ENCODE measurements at regions not wholly inside any gene's neighbourhood (a gene's known extent, or its start where the extent isn't known, plus 50 kb on each side); places are given as distances from the start of the nearest gene placed in this dataset.

DNA sequence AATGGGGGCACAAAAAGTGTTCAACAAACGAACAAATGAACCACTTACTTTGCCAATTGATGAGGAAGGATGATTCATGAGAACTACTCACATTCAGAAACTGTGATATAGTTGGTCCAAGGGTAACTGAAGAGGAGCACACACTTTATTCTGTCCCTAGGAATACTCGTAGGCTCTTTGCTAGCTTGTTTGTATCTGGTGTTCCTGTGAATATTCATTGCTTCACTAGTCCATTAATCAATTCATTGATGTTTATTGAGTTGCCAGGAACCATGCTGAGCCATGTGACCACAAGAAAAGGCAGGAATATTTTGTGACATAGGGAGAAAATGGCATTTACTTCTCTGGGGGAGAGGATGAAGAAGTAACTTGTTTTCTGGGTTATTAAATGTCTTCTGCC is 338.3 kb downstream of the IL20RB start:
- Histone ChIP-seq H3K4me1 (ENCODE audit: control insufficient read depth in 4 of 4, insufficient read depth in 4 of 4, low read length in 3 of 4) (no peaks in the 10 kb centered on the region), H3K9me3 (ENCODE audit: control insufficient read depth in 4 of 4, low read length in 3 of 4) (no peaks in the 10 kb centered on the region), H3K27me3 (ENCODE audit: control insufficient read depth in 4 of 4, insufficient read depth in 4 of 4, low read length in 3 of 4) (no peaks in the 10 kb centered on the region), H3K4me3 (ENCODE audit: low read depth in 1 of 3, low read length in 3 of 3) (no peak overlapping the region), H3K9ac (ENCODE audit: low read depth in 1 of 2, low read length in 2 of 2) (no peak overlapping the region), H3K36me3 (ENCODE audit: control insufficient read depth in 4 of 4, insufficient read depth in 3 of 4, low read depth in 1 of 4, low read length in 3 of 4) (no peaks in the 10 kb centered on the region), H3K27ac (ENCODE audit: low read depth in 1 of 2, low read length in 2 of 2) (no peak overlapping the region)
- no peak for DNase-seq (ENCODE audit: low spot score)
- TF ChIP-seq RXRA (IDR thresholded peaks at IDR 0.05): no peak
- TF ChIP-seq, protein P1, sequence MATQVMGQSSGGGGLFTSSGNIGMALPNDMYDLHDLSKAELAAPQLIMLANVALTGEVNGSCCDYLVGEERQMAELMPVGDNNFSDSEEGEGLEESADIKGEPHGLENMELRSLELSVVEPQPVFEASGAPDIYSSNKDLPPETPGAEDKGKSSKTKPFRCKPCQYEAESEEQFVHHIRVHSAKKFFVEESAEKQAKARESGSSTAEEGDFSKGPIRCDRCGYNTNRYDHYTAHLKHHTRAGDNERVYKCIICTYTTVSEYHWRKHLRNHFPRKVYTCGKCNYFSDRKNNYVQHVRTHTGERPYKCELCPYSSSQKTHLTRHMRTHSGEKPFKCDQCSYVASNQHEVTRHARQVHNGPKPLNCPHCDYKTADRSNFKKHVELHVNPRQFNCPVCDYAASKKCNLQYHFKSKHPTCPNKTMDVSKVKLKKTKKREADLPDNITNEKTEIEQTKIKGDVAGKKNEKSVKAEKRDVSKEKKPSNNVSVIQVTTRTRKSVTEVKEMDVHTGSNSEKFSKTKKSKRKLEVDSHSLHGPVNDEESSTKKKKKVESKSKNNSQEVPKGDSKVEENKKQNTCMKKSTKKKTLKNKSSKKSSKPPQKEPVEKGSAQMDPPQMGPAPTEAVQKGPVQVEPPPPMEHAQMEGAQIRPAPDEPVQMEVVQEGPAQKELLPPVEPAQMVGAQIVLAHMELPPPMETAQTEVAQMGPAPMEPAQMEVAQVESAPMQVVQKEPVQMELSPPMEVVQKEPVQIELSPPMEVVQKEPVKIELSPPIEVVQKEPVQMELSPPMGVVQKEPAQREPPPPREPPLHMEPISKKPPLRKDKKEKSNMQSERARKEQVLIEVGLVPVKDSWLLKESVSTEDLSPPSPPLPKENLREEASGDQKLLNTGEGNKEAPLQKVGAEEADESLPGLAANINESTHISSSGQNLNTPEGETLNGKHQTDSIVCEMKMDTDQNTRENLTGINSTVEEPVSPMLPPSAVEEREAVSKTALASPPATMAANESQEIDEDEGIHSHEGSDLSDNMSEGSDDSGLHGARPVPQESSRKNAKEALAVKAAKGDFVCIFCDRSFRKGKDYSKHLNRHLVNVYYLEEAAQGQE (IDR thresholded peaks at IDR 0.05): no peak
- no peak for TF ChIP-seq TAF1 (conservative IDR thresholded peaks at IDR 0.05)
- TF ChIP-seq YY1 (IDR thresholded peaks at IDR 0.05): no peak
- WGBS: 42% methylated on average over 2 of the region's 2 CpGs

- H3K27ac ChIP-seq (ENCODE audit: low read depth in 1 of 2, low read length in 2 of 2): no peak overlapping the region
- H3K4me1 ChIP-seq (ENCODE audit: control insufficient read depth in 4 of 4, insufficient read depth in 4 of 4, low read length in 3 of 4): no peaks in the 10 kb centered on the region
- H3K36me3 ChIP-seq (ENCODE audit: control insufficient read depth in 4 of 4, insufficient read depth in 3 of 4, low read depth in 1 of 4, low read length in 3 of 4): no peaks in the 10 kb centered on the region
- WGBS: 82% methylated on average over 1 of the region's 1 CpG
- H3K4me3 ChIP-seq (ENCODE audit: low read depth in 1 of 3, low read length in 3 of 3): no peak overlapping the region
- no peak overlapping the region for H3K9ac ChIP-seq (ENCODE audit: low read depth in 1 of 2, low read length in 2 of 2)
- H3K27me3 ChIP-seq (ENCODE audit: control insufficient read depth in 4 of 4, insufficient read depth in 4 of 4, low read length in 3 of 4): no peaks in the 10 kb centered on the region
- no peak for DNase-seq (ENCODE audit: low spot score)
- TF ChIP-seq RXRA (IDR thresholded peaks at IDR 0.05): no peak
- TF ChIP-seq HNF4A (conservative IDR thresholded peaks at IDR 0.05): no peak
- TF ChIP-seq RAD21 (IDR thresholded peaks at IDR 0.05): no peak
- TF ChIP-seq, protein P2, sequence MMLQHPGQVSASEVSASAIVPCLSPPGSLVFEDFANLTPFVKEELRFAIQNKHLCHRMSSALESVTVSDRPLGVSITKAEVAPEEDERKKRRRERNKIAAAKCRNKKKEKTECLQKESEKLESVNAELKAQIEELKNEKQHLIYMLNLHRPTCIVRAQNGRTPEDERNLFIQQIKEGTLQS (IDR thresholded peaks at IDR 0.05): no peak
- no peak for TF ChIP-seq HNF4G (IDR thresholded peaks at IDR 0.05)
- TF ChIP-seq FOXA1 (IDR thresholded peaks at IDR 0.05): no peak
- TF ChIP-seq, protein P1 (IDR thresholded peaks at IDR 0.05): no peak
- TF ChIP-seq JUND (IDR thresholded peaks at IDR 0.05): no peak
- no peak for TF ChIP-seq TAF1 (conservative IDR thresholded peaks at IDR 0.05)
- TF ChIP-seq EGR1 (IDR thresholded peaks at IDR 0.05; ENCODE audit: low read depth in 2 of 2): no peak
- TF ChIP-seq, protein P3, sequence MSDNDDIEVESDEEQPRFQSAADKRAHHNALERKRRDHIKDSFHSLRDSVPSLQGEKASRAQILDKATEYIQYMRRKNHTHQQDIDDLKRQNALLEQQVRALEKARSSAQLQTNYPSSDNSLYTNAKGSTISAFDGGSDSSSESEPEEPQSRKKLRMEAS (IDR thresholded peaks at IDR 0.05): no peak
- TF ChIP-seq YY1 (IDR thresholded peaks at IDR 0.05): no peak
- no peak for TF ChIP-seq SP1 (IDR thresholded peaks at IDR 0.05)
- H3K9me3 ChIP-seq (ENCODE audit: control insufficient read depth in 4 of 4, low read length in 3 of 4): no peaks in the 10 kb centered on the region
These were observed 340.0 kb downstream of the IL20RB start for GRCh38 chr3:137297770-137298169.

All from liver (tissue), 7 donors.